Activated naive CD8-positive, alpha-beta T cell treated with anti-CD3 and anti-CD28 coated beads for 36 hours (primary cell): ENCODE measurements at regions not wholly inside any gene's neighbourhood (a gene's known extent, or its start where the extent isn't known, plus 50 kb on each side); places are given as distances from the start of the nearest gene placed in this dataset.

Source experiments
- DNase-seq: peaks from one replicate; pipeline ENCODE4 v3.0.0; 2021
- H3K27ac Mint-ChIP-seq: one replicate; pipeline ENCODE4 v1.8.0; 2022; ENCODE audit warnings: mild to moderate bottlenecking, moderate library complexity, mixed read lengths
- H3K27me3 Mint-ChIP-seq: one replicate; pipeline ENCODE4 v1.8.0; 2022; ENCODE audit warnings: mild to moderate bottlenecking, mixed read lengths
- H3K36me3 Mint-ChIP-seq: one replicate; pipeline ENCODE4 v1.8.0; 2021; ENCODE audit warnings: mild to moderate bottlenecking, mixed read lengths
- H3K4me1 Mint-ChIP-seq: one replicate; pipeline ENCODE4 v1.8.0; 2021; ENCODE audit warnings: mixed read lengths
- H3K4me3 Mint-ChIP-seq: one replicate; pipeline ENCODE4 v1.8.0; 2022; ENCODE audit warnings: mild to moderate bottlenecking, moderate library complexity, mixed read lengths
- H3K9me3 Mint-ChIP-seq: one replicate; pipeline ENCODE4 v1.8.0; 2022; ENCODE audit warnings: mixed read lengths

GRCh38 chrX:25287521-25287920 is 271.8 kb upstream of the ARX start:
- Mint-ChIP-seq H3K27ac (no peak overlapping the region), H3K4me3 (no peak overlapping the region), H3K9me3 (peaks cover 1% of the 10 kb centered on the region), H3K27me3 (no peaks in the 10 kb centered on the region), H3K36me3 (no peaks in the 10 kb centered on the region), H3K4me1 (no peaks in the 10 kb centered on the region)
- no peak for DNase-seq

GRCh38 chrX:25285598-25285997 is 269.8 kb upstream of the ARX start:
- Mint-ChIP-seq H3K27me3 (no peaks in the 10 kb centered on the region), H3K4me3 (no peak overlapping the region), H3K9me3 (peaks cover 1% of the 10 kb centered on the region), H3K27ac (no peak overlapping the region), H3K4me1 (no peaks in the 10 kb centered on the region), H3K36me3 (no peaks in the 10 kb centered on the region)
- DNase-seq = no peak

GRCh38 chrX:25279510-25279909 is 263.7 kb upstream of the ARX start:
- no peaks in the 10 kb centered on the region for H3K36me3 Mint-ChIP-seq
- H3K4me3 Mint-ChIP-seq = no peak overlapping the region
- H3K4me1 Mint-ChIP-seq = no peaks in the 10 kb centered on the region
- no peak overlapping the region for H3K27ac Mint-ChIP-seq
- H3K27me3 Mint-ChIP-seq = no peaks in the 10 kb centered on the region
- peaks cover 1% of the 10 kb centered on the region for H3K9me3 Mint-ChIP-seq
- DNase-seq = no peak

- Mint-ChIP-seq H3K36me3 (no peaks in the 10 kb centered on the region), H3K9me3 (peaks cover 1% of the 10 kb centered on the region), H3K27ac (no peak overlapping the region), H3K4me1 (no peaks in the 10 kb centered on the region), H3K4me3 (no peak overlapping the region), H3K27me3 (no peaks in the 10 kb centered on the region)
- no peak for DNase-seq
Measured at GRCh38 chrX:25278341-25278740, 262.6 kb upstream of the ARX start.

GRCh38 chrX:25277574-25277973 is 261.8 kb upstream of the ARX start:
- no peaks in the 10 kb centered on the region for H3K4me1 Mint-ChIP-seq
- H3K27ac Mint-ChIP-seq = no peak overlapping the region
- no peaks in the 10 kb centered on the region for H3K36me3 Mint-ChIP-seq
- no peaks in the 10 kb centered on the region for H3K27me3 Mint-ChIP-seq
- H3K4me3 Mint-ChIP-seq = no peak overlapping the region
- no peaks in the 10 kb centered on the region for H3K9me3 Mint-ChIP-seq
- DNase-seq = no peak

- Mint-ChIP-seq H3K4me3 (no peak overlapping the region), H3K27me3 (no peaks in the 10 kb centered on the region), H3K9me3 (no peaks in the 10 kb centered on the region), H3K36me3 (no peaks in the 10 kb centered on the region), H3K27ac (no peak overlapping the region), H3K4me1 (no peaks in the 10 kb centered on the region)
- DNase-seq = no peak
Measured at GRCh38 chrX:25275159-25275558, 259.4 kb upstream of the ARX start.

GRCh38 chrX:25241461-25241860 is 225.7 kb upstream of the ARX start:
- H3K4me3 Mint-ChIP-seq = no peak overlapping the region
- DNase-seq = no peak
- no peaks in the 10 kb centered on the region for H3K36me3 Mint-ChIP-seq
- no peaks in the 10 kb centered on the region for H3K4me1 Mint-ChIP-seq
- no peaks in the 10 kb centered on the region for H3K9me3 Mint-ChIP-seq
- H3K27ac Mint-ChIP-seq = no peak overlapping the region
- H3K27me3 Mint-ChIP-seq = no peaks in the 10 kb centered on the region

GRCh38 chrX:25226151-25226550 is 210.4 kb upstream of the ARX start:
- no peaks in the 10 kb centered on the region for H3K9me3 Mint-ChIP-seq
- no peaks in the 10 kb centered on the region for H3K36me3 Mint-ChIP-seq
- DNase-seq = no peak

GRCh38 chrX:25219480-25219879 is 203.7 kb upstream of the ARX start:
- no peak overlapping the region for H3K4me3 Mint-ChIP-seq
- no peaks in the 10 kb centered on the region for H3K9me3 Mint-ChIP-seq
- H3K4me1 Mint-ChIP-seq = no peaks in the 10 kb centered on the region
- no peaks in the 10 kb centered on the region for H3K36me3 Mint-ChIP-seq
- no peak overlapping the region for H3K27ac Mint-ChIP-seq
- no peaks in the 10 kb centered on the region for H3K27me3 Mint-ChIP-seq
- no peak for DNase-seq

More at GRCh38 chrX:25226151-25226550, 210.4 kb upstream of the ARX start:
- H3K27me3 Mint-ChIP-seq = no peaks in the 10 kb centered on the region
- H3K4me3 Mint-ChIP-seq = no peak overlapping the region
- no peak overlapping the region for H3K27ac Mint-ChIP-seq
- no peaks in the 10 kb centered on the region for H3K4me1 Mint-ChIP-seq

GRCh38 chrX:25213611-25214010 is 197.8 kb upstream of the ARX start:
- no peak overlapping the region for H3K27ac Mint-ChIP-seq

GRCh38 chrX:25207803-25208475 is 192.2 kb upstream of the ARX start:
- Mint-ChIP-seq H3K27ac (no peak overlapping the region), H3K4me3 (no peak overlapping the region), H3K9me3 (no peaks in the 10 kb centered on the region), H3K4me1 (no peaks in the 10 kb centered on the region), H3K27me3 (no peaks in the 10 kb centered on the region), H3K36me3 (no peaks in the 10 kb centered on the region)
- DNase-seq = no peak

More at GRCh38 chrX:25213611-25214010, 197.8 kb upstream of the ARX start:
- H3K4me3 Mint-ChIP-seq = no peak overlapping the region
- H3K4me1 Mint-ChIP-seq = no peaks in the 10 kb centered on the region
- no peaks in the 10 kb centered on the region for H3K27me3 Mint-ChIP-seq
- no peaks in the 10 kb centered on the region for H3K9me3 Mint-ChIP-seq
- no peak for DNase-seq
- no peaks in the 10 kb centered on the region for H3K36me3 Mint-ChIP-seq

- H3K27ac Mint-ChIP-seq = no peak overlapping the region
- DNase-seq = no peak
- no peak overlapping the region for H3K4me3 Mint-ChIP-seq
- no peaks in the 10 kb centered on the region for H3K27me3 Mint-ChIP-seq
- no peaks in the 10 kb centered on the region for H3K4me1 Mint-ChIP-seq
- no peaks in the 10 kb centered on the region for H3K36me3 Mint-ChIP-seq
- no peaks in the 10 kb centered on the region for H3K9me3 Mint-ChIP-seq
Measured at GRCh38 chrX:25206778-25207177, 191.0 kb upstream of the ARX start.

GRCh38 chrX:25204182-25204581 is 188.4 kb upstream of the ARX start:
- Mint-ChIP-seq H3K4me1 (no peaks in the 10 kb centered on the region), H3K4me3 (no peak overlapping the region), H3K27ac (no peak overlapping the region), H3K36me3 (no peaks in the 10 kb centered on the region), H3K9me3 (no peaks in the 10 kb centered on the region), H3K27me3 (no peaks in the 10 kb centered on the region)
- no peak for DNase-seq

- no peak overlapping the region for H3K4me3 Mint-ChIP-seq
- no peaks in the 10 kb centered on the region for H3K4me1 Mint-ChIP-seq
- H3K27ac Mint-ChIP-seq = no peak overlapping the region
- no peaks in the 10 kb centered on the region for H3K36me3 Mint-ChIP-seq
- no peaks in the 10 kb centered on the region for H3K27me3 Mint-ChIP-seq
- DNase-seq = no peak
- no peaks in the 10 kb centered on the region for H3K9me3 Mint-ChIP-seq
Measured at GRCh38 chrX:25202827-25203226, 187.1 kb upstream of the ARX start.

- Mint-ChIP-seq H3K4me3 (no peak overlapping the region), H3K27me3 (no peaks in the 10 kb centered on the region), H3K4me1 (no peaks in the 10 kb centered on the region), H3K9me3 (no peaks in the 10 kb centered on the region), H3K27ac (no peak overlapping the region), H3K36me3 (no peaks in the 10 kb centered on the region)
- no peak for DNase-seq
Measured at GRCh38 chrX:25198891-25199290, 183.1 kb upstream of the ARX start.

- no peak for DNase-seq
- Mint-ChIP-seq H3K9me3 (no peaks in the 10 kb centered on the region), H3K27me3 (no peaks in the 10 kb centered on the region), H3K4me3 (no peak overlapping the region), H3K36me3 (no peaks in the 10 kb centered on the region), H3K27ac (no peak overlapping the region), H3K4me1 (no peaks in the 10 kb centered on the region)
Measured at GRCh38 chrX:25198253-25198652, 182.5 kb upstream of the ARX start.
